ENCODE measurements at regions not wholly inside any gene's neighbourhood (a gene's known extent, or its start where the extent isn't known, plus 50 kb on each side); places are given as distances from the start of the nearest gene placed in this dataset.

DNA sequence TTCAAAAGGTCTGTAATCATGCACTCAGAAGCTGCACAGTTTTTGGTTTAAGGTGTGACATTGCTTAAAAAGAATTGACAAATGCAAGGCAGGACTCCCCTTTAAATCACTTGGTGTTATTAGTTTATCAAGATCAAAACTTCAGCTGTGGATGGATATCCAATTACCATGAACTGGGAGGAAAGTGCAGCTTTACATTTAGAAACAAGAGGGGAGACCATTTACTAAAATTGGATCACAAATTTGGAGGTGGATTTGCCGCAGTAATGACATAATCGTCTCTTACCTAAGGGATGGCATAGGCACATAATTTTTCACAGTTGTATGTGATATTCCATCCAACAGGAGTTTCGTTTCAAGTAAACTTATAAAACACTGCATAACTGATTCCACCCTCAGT, 1610.2 kb downstream of the SLITRK5 start:
- H3K4me3 ChIP-seq (ENCODE audit: insufficient read depth, low read length) = no peak overlapping the region
- H3K4me1 ChIP-seq (ENCODE audit: insufficient read depth, low read length) = no peaks in the 10 kb centered on the region
- no peaks in the 10 kb centered on the region for H4K20me1 ChIP-seq (ENCODE audit: insufficient read depth, low read length)
- H3K36me3 ChIP-seq (ENCODE audit: insufficient read depth, low read length) = no peaks in the 10 kb centered on the region
- peaks cover 3% of the 10 kb centered on the region for H3K9me3 ChIP-seq (ENCODE audit: low read depth, low read length)
- H3K27ac ChIP-seq (ENCODE audit: low read depth, low read length) = no peak overlapping the region
- no peak for DNase-seq (ENCODE audit: insufficient read length, low spot score, missing footprints)
- H2AFZ ChIP-seq (ENCODE audit: low read length) = no peak overlapping the region
- H3K79me2 ChIP-seq (ENCODE audit: insufficient read depth, low read length) = no peaks in the 10 kb centered on the region
- TF ChIP-seq, protein P1, sequence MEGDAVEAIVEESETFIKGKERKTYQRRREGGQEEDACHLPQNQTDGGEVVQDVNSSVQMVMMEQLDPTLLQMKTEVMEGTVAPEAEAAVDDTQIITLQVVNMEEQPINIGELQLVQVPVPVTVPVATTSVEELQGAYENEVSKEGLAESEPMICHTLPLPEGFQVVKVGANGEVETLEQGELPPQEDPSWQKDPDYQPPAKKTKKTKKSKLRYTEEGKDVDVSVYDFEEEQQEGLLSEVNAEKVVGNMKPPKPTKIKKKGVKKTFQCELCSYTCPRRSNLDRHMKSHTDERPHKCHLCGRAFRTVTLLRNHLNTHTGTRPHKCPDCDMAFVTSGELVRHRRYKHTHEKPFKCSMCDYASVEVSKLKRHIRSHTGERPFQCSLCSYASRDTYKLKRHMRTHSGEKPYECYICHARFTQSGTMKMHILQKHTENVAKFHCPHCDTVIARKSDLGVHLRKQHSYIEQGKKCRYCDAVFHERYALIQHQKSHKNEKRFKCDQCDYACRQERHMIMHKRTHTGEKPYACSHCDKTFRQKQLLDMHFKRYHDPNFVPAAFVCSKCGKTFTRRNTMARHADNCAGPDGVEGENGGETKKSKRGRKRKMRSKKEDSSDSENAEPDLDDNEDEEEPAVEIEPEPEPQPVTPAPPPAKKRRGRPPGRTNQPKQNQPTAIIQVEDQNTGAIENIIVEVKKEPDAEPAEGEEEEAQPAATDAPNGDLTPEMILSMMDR (IDR thresholded peaks at IDR 0.05; ENCODE audit: extremely low read depth, low read depth, low read length) = no peak
- no peak overlapping the region for H3K4me2 ChIP-seq (ENCODE audit: insufficient read depth, low read length)
- H3K27me3 ChIP-seq (ENCODE audit: insufficient read depth, low read length) = no peaks in the 10 kb centered on the region

DNA sequence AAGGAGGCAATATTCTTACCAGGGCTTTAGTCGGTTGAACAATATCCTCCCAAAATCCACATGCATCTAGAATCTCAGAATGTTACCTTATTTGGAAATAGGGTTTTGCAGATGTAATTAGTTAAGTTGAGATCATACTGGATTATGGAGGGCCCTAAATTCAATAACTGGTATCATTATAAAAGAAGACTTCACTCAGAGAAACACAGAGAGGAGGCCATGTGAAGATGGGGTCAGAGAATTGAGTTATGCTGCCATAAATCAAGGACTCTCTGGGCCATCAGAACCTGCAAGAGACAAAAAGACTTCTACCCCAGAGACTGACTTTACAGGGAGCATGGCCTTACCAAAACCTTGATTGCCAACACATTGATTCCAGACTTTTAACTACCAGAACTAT, 1611.1 kb downstream of the SLITRK5 start:
- no peak overlapping the region for H3K27ac ChIP-seq (ENCODE audit: low read depth, low read length)
- no peaks in the 10 kb centered on the region for H4K20me1 ChIP-seq (ENCODE audit: insufficient read depth, low read length)
- H3K4me2 ChIP-seq (ENCODE audit: insufficient read depth, low read length) = no peak overlapping the region
- H3K36me3 ChIP-seq (ENCODE audit: insufficient read depth, low read length) = no peaks in the 10 kb centered on the region
- no peaks in the 10 kb centered on the region for H3K79me2 ChIP-seq (ENCODE audit: insufficient read depth, low read length)
- DNase-seq (ENCODE audit: insufficient read length, low spot score, missing footprints) = no peak
- H3K4me3 ChIP-seq (ENCODE audit: insufficient read depth, low read length) = no peak overlapping the region
- no peaks in the 10 kb centered on the region for H3K27me3 ChIP-seq (ENCODE audit: insufficient read depth, low read length)
- TF ChIP-seq, protein P1 (IDR thresholded peaks at IDR 0.05; ENCODE audit: extremely low read depth, low read depth, low read length) = no peak
- peaks cover 3% of the 10 kb centered on the region for H3K9me3 ChIP-seq (ENCODE audit: low read depth, low read length)
- no peaks in the 10 kb centered on the region for H3K4me1 ChIP-seq (ENCODE audit: insufficient read depth, low read length)
- no peak overlapping the region for H2AFZ ChIP-seq (ENCODE audit: low read length)

DNA sequence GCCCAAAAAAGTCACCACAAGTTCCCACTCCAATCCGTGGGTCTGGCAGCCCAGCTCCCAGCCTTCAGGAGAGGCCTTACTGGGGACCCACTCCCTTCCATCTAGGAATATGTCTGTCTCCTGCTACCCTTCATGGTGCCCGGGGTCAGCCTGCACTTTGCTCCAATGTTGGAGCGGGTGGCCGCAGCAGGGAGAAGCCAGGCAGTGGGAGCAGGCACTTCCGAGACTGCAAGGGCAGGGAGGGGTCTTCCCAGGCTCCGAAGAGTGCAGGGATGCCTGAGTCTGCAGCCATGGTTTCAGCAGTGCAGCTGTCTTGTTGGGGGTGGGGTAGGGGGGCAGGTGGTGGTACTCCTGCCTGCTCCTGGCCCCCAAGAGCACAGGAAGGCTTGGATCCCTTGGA, 1616.2 kb downstream of the SLITRK5 start:
- H3K27ac ChIP-seq (ENCODE audit: low read depth, low read length) = no peak overlapping the region
- no peaks in the 10 kb centered on the region for H3K9me3 ChIP-seq (ENCODE audit: low read depth, low read length)
- H4K20me1 ChIP-seq (ENCODE audit: insufficient read depth, low read length) = no peaks in the 10 kb centered on the region
- no peaks in the 10 kb centered on the region for H3K27me3 ChIP-seq (ENCODE audit: insufficient read depth, low read length)
- no peaks in the 10 kb centered on the region for H3K79me2 ChIP-seq (ENCODE audit: insufficient read depth, low read length)
- no peaks in the 10 kb centered on the region for H3K36me3 ChIP-seq (ENCODE audit: insufficient read depth, low read length)
- no peak overlapping the region for H3K4me3 ChIP-seq (ENCODE audit: insufficient read depth, low read length)
- no peak overlapping the region for H2AFZ ChIP-seq (ENCODE audit: low read length)
- TF ChIP-seq, protein P1 (IDR thresholded peaks at IDR 0.05; ENCODE audit: extremely low read depth, low read depth, low read length) = no peak
- no peak for DNase-seq (ENCODE audit: insufficient read length, low spot score, missing footprints)
- H3K4me2 ChIP-seq (ENCODE audit: insufficient read depth, low read length) = no peak overlapping the region
- H3K4me1 ChIP-seq (ENCODE audit: insufficient read depth, low read length) = no peaks in the 10 kb centered on the region

DNA sequence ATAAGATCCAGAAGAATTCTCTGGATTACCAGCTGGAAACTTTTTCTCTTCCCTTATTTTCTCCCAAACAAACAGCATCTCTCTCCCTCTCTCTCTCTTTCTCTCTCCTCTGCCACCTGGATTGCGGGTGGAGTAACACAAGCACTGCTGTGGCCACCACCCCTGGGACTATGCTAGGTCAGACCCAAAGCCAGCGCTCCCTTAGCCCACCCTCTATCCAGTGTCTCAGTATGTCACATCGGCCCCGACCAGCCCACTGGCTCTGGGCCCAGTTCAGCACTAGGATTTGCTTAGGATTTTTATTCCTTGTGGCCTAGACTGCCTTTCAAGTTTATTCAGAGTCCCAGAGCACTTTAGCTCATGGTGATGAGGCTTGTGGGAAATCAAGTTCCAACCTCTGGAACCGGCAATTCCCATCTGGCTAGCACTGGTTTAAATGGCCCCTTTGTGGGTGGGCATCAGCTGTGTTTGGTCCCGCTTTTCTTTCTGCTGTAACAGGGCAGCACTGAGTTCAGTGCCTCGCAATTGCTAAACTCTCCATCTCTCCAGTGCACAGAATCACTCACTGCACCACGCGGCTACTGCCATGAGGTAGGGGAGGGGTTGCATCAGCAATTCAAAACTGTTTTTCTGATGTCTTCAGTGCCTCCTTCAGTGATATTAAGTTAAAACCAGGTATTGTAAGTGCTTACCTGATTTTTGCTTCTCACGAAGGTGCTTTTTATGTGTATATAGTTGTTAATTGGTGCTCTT, 1623.1 kb downstream of the SLITRK5 start:
- TF ChIP-seq, protein P1 (IDR thresholded peaks at IDR 0.05; ENCODE audit: extremely low read depth, low read depth, low read length) = no peak

More for the DNA sequence above, 1623.1 kb downstream of the SLITRK5 start:
- Histone ChIP-seq H4K20me1 (ENCODE audit: insufficient read depth, low read length) (no peaks in the 10 kb centered on the region), H3K4me3 (ENCODE audit: insufficient read depth, low read length) (no peak overlapping the region), H3K79me2 (ENCODE audit: insufficient read depth, low read length) (no peaks in the 10 kb centered on the region), H3K4me2 (ENCODE audit: insufficient read depth, low read length) (no peak overlapping the region), H2AFZ (ENCODE audit: low read length) (no peak overlapping the region), H3K4me1 (ENCODE audit: insufficient read depth, low read length) (no peaks in the 10 kb centered on the region), H3K27ac (ENCODE audit: low read depth, low read length) (no peak overlapping the region), H3K36me3 (ENCODE audit: insufficient read depth, low read length) (no peaks in the 10 kb centered on the region), H3K9me3 (ENCODE audit: low read depth, low read length) (no peaks in the 10 kb centered on the region), H3K27me3 (ENCODE audit: insufficient read depth, low read length) (no peaks in the 10 kb centered on the region)
- DNase-seq (ENCODE audit: insufficient read length, low spot score, missing footprints) = no peak

Data from osteoblast (primary cell).